Upper lobe of left lung (tissue), 6 donors: ENCODE measurements at regions not wholly inside any gene's neighbourhood (a gene's known extent, or its start where the extent isn't known, plus 50 kb on each side); places are given as distances from the start of the nearest gene placed in this dataset.

ENCODE experiments used
- ATAC-seq, 2 donors: fragments of 200-7000 bp; cut with Tn5 transposase; one replicate each; pipeline ENCODE4 v1.9.1; 2022; ENCODE audit warnings: mild to moderate bottlenecking in 2 of 2, moderate library complexity in 2 of 2; ENCODE audit not compliant: low FRiP score in 2 of 2
- DNase-seq, 2 donors: peaks; one replicate each; pipeline ENCODE4 v3.0.0-alpha.2; 2019 to 2020
- H3K27ac ChIP-seq, 4 donors: fragments of 200-600 bp; sonication (generic); one replicate each; pipeline ENCODE4 v1.5.1; 2016 to 2019
- H3K27me3 ChIP-seq, 4 donors: fragments of 200-600 bp; sonication (generic); one replicate each; pipeline ENCODE4 v1.5.1; 2017 to 2019
- H3K36me3 ChIP-seq, 4 donors: fragments of 200-600 bp; sonication (generic); one replicate each; pipeline ENCODE4 v1.5.1; 2016 to 2019
- H3K4me1 ChIP-seq, 4 donors: fragments of 200-600 bp; sonication (generic); one replicate each; pipeline ENCODE4 v1.5.1; 2018 to 2019
- H3K4me3 ChIP-seq, 4 donors: fragments of 200-600 bp; sonication (generic); one replicate each; pipeline ENCODE4 v1.5.1; 2017 to 2019; ENCODE audit warnings: mild to moderate bottlenecking in 2 of 4, moderate library complexity in 1 of 4
- H3K9me3 ChIP-seq, 4 donors: fragments of 200-600 bp; sonication (generic); one replicate each; pipeline ENCODE4 v1.5.1; 2018 to 2019
- EP300 ChIP-seq, 4 donors: sonication (generic); formaldehyde crosslinking; IDR thresholded peaks; one replicate each; pipeline ENCODE4 v1.5.1; 2017; ENCODE audit warnings: antibody characterized with exemption in 4 of 4, control low read depth in 2 of 4
- POLR2A ChIP-seq, 4 donors: fragments of 450-650 bp; IDR thresholded peaks; one replicate each; pipeline ENCODE4 v1.5.1; 2016 to 2017; ENCODE audit warnings: antibody characterized with exemption in 4 of 4, mild to moderate bottlenecking in 2 of 4
- POLR2AphosphoS5 ChIP-seq, 2 donors: sonication (generic); formaldehyde crosslinking; IDR thresholded peaks; one replicate each; pipeline ENCODE4 v1.5.1; 2017; ENCODE audit warnings: antibody characterized with exemption in 2 of 2
- WGBS, 2 donors: methylation state at CpG; one replicate each; pipeline ENCODE4 v1.1.5; 2017 to 2018; 5-methylcytosine and 5-hydroxymethylcytosine counted together
- TF ChIP-seq, protein P1 (sequence below), 6 experiments: fragments of 450-650 bp in 4 of 6; fragments of 200-600 bp in 2 of 6; sonication (generic) in 2 of 6; IDR thresholded peaks; one replicate each; pipeline ENCODE4 v1.5.1; 2016 to 2019; ENCODE audit warnings: antibody characterized with exemption in 6 of 6
- donor health status: DM: no; HTN: no; CAD: no; lungs with moderate emphysema.
- donor health status: DM: no; HTN: yes; CAD: no; lungs with severe emphysema.

DNA sequence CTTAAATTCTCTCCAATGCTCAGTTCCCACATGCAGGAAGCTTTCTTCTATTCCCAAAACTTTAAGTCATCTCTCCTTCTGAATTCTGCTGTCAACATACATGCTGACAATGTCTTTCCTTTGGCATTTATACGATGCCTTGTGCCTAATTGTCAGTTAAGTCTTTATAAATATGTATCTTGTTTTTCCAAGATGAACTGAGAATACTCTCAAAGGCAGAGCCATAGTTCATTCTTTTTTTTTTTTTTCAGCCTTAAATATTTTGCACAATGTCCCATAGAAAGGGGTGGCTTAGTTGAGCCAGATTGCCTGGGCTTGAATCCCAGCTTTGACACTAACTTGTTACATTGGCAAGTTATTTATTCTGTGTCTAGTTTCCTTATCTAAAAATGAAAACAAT, 210.6 kb downstream of the QDPR start:
- H3K4me3 ChIP-seq, result no peak overlapping the region
- no peak for TF ChIP-seq POLR2A (IDR thresholded peaks at IDR 0.05)
- TF ChIP-seq, protein P1, sequence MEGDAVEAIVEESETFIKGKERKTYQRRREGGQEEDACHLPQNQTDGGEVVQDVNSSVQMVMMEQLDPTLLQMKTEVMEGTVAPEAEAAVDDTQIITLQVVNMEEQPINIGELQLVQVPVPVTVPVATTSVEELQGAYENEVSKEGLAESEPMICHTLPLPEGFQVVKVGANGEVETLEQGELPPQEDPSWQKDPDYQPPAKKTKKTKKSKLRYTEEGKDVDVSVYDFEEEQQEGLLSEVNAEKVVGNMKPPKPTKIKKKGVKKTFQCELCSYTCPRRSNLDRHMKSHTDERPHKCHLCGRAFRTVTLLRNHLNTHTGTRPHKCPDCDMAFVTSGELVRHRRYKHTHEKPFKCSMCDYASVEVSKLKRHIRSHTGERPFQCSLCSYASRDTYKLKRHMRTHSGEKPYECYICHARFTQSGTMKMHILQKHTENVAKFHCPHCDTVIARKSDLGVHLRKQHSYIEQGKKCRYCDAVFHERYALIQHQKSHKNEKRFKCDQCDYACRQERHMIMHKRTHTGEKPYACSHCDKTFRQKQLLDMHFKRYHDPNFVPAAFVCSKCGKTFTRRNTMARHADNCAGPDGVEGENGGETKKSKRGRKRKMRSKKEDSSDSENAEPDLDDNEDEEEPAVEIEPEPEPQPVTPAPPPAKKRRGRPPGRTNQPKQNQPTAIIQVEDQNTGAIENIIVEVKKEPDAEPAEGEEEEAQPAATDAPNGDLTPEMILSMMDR (IDR thresholded peaks at IDR 0.05), result no peak
- TF ChIP-seq EP300 (IDR thresholded peaks at IDR 0.05), result no peak
- TF ChIP-seq POLR2AphosphoS5 (IDR thresholded peaks at IDR 0.05), result no peak
- no peaks in the 10 kb centered on the region for H3K27me3 ChIP-seq
- no peaks in the 10 kb centered on the region for H3K9me3 ChIP-seq
- H3K4me1 ChIP-seq, result no peaks in the 10 kb centered on the region
- H3K36me3 ChIP-seq, result no peaks in the 10 kb centered on the region
- no peak for ATAC-seq
- no peak for DNase-seq
- H3K27ac ChIP-seq, result no peak overlapping the region
- 68 to 77% methylated on average over 1 of the region's 1 CpG for WGBS, 2 donors

DNA sequence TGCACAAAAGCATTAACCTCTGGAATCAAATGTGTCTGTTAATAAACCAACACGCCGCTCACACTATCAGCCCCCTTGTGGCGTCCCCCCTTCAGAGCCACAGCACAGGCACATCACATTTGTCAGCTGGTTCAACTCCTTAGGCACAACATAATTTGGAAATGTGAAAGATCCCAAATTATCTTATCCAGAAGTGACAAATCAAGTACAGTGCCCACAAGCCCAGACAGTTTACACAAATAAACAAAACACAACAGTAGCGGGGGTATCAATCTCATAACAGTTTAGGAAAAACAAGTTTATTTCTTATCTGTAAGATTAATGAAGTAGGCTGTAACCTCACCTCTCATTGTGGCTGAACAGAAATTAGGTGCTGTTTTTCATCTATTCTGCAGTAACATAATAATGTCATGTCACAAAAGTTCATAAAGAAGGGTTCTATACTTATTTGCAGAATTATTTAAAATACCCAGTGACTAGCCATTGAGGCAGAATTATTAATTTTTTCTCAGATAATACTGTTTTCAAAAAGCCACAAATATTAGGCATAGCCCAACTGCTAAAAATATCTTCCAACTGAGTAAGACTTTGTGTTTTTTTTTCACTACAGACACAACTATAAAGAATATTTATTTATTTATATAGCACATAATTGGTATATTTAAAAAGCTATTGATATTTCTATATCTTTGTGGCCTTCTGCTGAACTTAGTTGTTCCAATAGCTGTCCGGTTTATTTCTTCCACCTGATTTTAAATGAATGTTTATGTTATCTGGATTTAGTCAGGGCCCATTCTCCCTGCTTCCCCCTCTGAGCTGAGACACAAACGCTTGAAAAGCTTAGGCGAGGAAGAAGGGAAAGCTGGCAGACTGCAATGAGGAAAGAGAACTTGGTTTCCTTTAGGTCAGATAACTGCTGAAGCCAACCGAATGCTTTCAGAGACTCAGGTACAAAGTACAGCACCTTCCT, 214.7 kb downstream of the QDPR start:
- Histone ChIP-seq H3K4me3 (no peak overlapping the region), H3K4me1 (no peaks in the 10 kb centered on the region), H3K27ac (no peak overlapping the region), H3K27me3 (no peaks in the 10 kb centered on the region), H3K9me3 (no peaks in the 10 kb centered on the region), H3K36me3 (no peaks in the 10 kb centered on the region)
- ATAC-seq (no peak), DNase-seq (no peak)
- TF ChIP-seq EP300 (IDR thresholded peaks at IDR 0.05) (no peak), POLR2A (IDR thresholded peaks at IDR 0.05) (no peak), POLR2AphosphoS5 (IDR thresholded peaks at IDR 0.05) (no peak)
- TF ChIP-seq, protein P1 (IDR thresholded peaks at IDR 0.05), result no peak
- WGBS, 2 donors, result 57 to 69% methylated on average over 8 of the region's 8 CpGs

DNA sequence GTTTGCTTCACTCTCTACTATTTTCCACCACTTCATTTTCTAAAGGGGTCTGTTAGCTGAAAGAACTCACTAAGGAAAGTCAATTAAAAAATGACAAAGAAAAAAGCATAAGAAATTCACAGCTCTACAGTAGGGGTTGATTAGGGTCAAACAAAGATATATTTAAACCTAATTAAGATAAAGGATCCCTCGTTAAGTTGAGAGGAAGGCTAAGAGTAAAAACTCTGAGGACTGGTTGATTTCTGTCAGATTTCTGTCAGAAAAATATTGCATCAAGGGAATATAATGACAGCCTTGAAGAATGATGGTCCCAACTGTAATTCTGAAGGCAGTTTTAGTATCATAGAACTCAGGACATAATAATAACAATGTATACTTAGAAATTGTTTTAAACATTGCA, 218.0 kb downstream of the QDPR start:
- no peaks in the 10 kb centered on the region for H3K4me1 ChIP-seq

DNA sequence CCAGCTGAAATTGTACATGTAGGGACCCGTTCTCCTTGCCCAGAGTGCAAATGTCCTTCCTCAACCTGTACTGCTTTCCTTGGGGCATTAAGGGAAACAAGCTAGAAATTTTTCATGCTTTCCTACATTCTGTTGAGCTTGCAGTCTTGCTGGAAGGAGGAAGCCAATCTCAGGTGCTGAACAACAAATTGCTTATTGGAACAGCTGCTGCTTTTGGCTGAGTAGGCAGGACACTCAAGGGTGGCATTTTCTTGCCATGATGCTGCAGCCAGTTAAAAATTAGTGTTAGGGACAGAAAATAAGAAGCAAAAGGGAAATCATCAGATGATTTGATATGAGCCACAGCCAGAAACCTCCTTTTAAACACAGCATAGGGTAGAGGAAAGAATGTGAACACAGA, 223.7 kb downstream of the QDPR start:
- Histone ChIP-seq H3K4me1 (peaks cover 0 to 10% (median 0%) of the 10 kb centered on the region in 4 donors), H3K27me3 (no peaks in the 10 kb centered on the region), H3K9me3 (no peaks in the 10 kb centered on the region), H3K4me3 (no peak overlapping the region), H3K27ac (no peak overlapping the region), H3K36me3 (no peaks in the 10 kb centered on the region)
- TF ChIP-seq, protein P1 (IDR thresholded peaks at IDR 0.05), result no peak
- no peak for TF ChIP-seq POLR2A (IDR thresholded peaks at IDR 0.05)
- TF ChIP-seq EP300 (IDR thresholded peaks at IDR 0.05), result no peak
- TF ChIP-seq POLR2AphosphoS5 (IDR thresholded peaks at IDR 0.05), result no peak
- DNase-seq, result no peak
- ATAC-seq, result no peak
- 84 to 88% methylated on average over 1 of the region's 1 CpG for WGBS, 2 donors

More for the DNA sequence above, 218.0 kb downstream of the QDPR start:
- no peak for TF ChIP-seq POLR2AphosphoS5 (IDR thresholded peaks at IDR 0.05)
- TF ChIP-seq, protein P1 (IDR thresholded peaks at IDR 0.05), result no peak
- no peak for TF ChIP-seq POLR2A (IDR thresholded peaks at IDR 0.05)
- Histone ChIP-seq H3K9me3 (no peaks in the 10 kb centered on the region), H3K4me3 (no peak overlapping the region), H3K27ac (no peak overlapping the region), H3K27me3 (no peaks in the 10 kb centered on the region), H3K36me3 (no peaks in the 10 kb centered on the region)
- ATAC-seq (no peak), DNase-seq (no peak)
- WGBS, 2 donors, result 56 to 61% methylated on average over 1 of the region's 1 CpG
